Fibroblast of peridontal ligament (primary cell): ENCODE measurements at regions not wholly inside any gene's neighbourhood (a gene's known extent, or its start where the extent isn't known, plus 50 kb on each side); places are given as distances from the start of the nearest gene placed in this dataset.

Source experiments
- DNase-seq: peaks from one replicate; pipeline ENCODE4 v3.0.0-alpha.2; 2010; ENCODE audit errors: extremely low read depth

DNA sequence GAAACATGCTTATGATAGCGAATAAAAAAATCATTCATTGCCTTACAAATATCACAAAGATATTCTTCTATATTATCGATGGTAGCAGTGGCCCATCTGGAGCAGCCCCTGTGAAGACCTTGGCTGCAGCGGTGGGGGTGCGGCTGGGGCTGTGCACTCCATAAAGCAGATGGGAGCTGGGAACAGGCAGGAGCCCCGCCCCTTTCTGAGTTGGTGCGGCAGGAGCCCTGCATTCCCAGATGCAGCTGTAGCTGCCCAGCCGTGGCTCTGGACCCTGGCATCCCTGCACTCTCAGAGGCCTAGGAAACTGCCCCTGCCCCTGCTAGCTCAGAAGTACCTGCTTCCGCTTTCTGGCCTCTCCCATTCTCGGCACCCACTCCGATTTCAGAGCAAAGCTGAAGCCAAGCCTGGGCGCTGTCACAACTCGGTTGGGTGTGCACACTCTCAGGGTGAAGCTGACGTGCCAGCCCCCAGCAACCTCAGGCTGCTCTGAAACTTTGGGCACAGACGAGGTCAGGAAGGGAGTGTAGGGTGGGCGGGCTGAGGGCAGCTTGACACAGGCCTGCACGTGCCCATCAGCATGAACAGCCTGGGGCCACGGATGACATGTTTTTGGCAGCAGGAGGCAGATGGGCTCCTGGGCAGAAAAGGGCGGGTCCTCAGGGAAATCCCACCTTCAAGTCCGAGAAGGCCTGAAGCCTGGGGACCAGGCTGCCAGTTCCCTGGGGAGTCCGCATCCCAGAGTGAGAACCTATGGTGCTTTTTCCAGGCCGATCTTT is 1440.8 kb upstream of the ACO1 start:
- DNase-seq: no peak

DNA sequence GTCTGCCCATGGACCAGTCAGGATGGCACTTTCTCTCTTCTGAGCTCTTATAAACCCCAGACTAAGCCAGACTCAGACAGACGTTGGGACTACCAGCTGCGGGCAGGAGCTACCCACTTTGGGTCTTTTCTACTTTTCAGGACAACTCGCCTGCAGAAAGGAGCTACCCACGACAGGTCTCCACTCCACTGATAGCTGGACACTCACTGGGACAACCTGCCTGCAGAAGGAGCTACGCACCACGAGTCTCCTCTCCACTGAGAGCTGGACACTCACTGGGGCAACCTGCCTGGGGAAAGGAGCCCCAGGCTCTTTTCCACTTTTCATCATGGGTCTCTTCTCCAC is 1440.2 kb upstream of the ACO1 start:
- DNase-seq: no peak

DNA sequence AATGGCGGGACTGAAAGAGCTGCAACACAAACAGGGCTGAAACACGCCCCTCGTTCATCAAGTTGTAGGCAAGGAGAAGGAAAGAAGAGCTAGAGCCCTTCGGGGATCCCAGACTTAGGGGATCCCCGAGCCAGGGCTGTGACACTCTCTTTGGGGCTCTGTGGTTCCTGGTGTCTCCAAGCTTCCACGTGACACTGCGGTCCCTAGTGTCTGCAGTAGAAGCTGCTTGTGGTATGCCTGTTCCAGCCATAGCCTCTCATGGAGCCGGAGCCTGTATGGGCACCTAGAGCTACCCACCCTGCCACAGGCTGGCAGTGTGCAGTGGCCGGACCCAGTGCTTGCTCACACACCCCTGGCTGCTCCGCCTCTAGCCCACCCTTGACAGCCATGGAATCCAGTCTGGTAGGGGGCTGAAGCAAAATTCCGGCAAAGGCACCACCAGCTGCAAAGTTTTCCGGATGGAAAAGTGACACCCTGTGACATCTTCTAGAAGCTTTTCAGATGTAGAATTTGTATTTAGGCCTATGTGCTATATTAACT is 1439.6 kb upstream of the ACO1 start:
- DNase-seq: no peak

DNA sequence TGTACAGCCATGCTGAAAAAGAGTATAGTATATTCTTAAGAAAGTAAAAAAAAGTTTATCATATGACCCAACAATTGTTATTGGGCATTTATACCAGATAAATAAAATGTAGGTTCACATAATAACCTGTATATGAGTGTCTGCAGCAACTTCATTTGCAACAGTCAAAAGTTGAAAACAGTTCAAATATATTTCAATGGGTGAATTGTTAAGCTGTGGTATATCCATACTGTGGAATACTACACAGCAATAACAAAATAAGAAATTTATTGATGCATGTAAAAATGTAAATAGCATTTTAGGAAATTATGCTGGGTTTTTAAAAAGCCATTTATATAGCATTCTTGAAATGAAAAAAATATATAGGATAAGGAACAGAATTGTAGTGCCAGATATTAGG is 1420.1 kb upstream of the ACO1 start:
- DNase-seq: no peak

DNA sequence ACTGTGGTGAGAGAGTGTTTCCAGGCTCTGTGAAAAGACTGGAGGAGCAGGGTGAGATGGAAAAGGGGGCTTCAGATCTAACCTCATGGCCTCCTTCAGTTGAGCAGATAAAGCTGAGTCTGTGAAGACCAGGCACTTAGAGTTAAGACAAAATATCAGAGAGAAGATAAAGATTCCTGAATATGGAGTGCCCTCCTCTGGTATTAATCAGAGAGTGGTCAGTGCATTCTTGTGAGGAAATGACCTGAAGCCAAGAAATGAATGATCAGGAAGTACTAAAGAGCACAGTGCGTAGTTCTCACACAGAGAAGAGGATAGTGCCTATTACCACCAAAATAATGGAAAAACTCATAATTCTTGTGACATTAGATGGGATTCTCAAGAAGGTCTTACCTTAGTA is 1417.0 kb upstream of the ACO1 start:
- DNase-seq: no peak

DNA sequence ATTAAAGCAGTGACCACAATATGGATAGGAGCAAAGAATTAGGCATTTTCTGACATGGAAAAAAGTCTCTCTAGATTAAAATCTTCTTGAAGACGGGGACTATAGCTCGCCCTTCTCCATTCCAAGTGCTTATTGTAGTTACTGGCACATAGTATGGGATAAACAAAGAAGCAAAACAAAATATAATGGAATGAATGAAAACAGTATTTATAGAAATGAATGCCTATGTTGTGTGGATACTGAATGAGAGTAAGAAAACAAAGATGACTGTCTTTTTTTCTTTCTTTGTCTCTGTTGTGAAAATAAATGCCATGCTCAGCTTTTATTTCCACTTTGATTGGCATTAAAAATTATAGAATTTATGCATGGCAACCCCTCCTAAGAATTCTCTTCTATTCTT is 1414.3 kb upstream of the ACO1 start:
- no peak for DNase-seq

DNA sequence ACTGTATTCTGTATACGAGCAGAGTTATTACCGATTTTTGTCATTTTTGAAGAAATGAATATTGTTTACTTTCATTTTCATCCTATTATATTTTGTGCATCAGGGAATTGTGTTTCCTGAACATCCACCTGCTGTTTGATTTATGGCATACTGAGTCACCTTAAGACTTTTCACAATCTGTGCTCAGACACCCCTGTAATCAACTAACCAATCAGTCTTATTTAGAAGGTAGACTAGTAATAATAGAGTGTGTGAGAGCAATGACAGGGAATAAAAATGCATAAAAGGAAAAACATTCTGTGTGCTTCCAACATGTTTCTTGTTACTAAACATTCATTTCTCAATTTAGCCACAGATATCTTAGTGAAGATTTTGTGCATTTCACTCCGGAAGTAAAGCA is 1413.6 kb upstream of the ACO1 start:
- DNase-seq: no peak

DNA sequence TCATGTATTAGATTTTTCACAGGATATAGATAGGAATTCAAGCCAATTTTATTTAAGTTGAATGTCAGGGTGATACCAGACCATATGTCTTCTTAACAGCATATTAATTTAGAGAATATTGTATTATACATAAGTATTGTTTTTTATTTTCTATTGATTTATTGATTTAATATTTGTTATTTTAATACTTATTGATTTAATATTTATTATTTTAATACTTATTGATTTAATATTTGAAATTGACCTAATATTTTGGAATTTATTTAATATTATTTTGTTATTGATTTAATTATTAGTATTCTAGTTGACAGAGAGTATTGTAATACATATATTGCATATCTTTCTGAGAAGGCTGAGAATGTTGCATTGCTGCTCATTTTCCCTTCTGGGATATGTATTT is 1411.8 kb upstream of the ACO1 start:
- DNase-seq: no peak

DNA sequence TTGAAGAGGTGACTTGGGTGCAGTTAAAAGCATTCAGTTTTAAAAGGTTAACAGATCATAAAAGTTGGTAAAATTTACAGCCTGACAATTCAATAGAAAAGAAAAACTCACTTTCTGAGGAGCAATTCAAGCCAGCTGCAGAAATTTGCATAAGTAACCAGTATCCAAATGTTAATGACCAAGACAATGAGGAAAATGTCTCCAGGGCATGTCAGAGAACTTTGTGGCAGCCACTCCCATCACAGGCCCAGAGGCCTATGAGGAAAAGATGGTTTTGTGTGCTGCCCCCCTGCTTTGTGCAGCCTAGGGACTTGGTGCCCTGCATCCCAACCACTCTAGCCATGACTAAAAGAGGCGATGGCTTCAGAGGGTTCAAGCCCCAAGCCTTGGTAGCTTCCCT is 1406.5 kb upstream of the ACO1 start:
- no peak for DNase-seq

DNA sequence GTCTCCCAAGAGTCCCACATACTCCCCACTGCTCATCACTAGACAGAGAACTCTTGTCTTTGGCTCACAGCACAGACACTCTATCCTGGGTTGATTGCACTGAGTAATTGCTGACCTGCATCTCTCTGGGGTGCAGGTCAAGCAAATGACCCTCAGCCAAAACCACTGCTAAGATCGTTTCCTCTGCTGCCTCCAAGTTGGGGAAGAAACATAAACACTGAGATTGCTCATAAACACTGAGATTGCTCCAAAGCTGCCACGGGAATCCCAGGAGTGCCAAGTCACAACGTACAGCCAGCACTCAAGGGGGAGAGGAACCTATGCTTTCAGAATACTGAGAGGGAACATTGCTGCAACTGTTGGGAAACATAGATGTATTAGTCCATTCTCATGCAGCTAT is 1402.1 kb upstream of the ACO1 start:
- DNase-seq: no peak

DNA sequence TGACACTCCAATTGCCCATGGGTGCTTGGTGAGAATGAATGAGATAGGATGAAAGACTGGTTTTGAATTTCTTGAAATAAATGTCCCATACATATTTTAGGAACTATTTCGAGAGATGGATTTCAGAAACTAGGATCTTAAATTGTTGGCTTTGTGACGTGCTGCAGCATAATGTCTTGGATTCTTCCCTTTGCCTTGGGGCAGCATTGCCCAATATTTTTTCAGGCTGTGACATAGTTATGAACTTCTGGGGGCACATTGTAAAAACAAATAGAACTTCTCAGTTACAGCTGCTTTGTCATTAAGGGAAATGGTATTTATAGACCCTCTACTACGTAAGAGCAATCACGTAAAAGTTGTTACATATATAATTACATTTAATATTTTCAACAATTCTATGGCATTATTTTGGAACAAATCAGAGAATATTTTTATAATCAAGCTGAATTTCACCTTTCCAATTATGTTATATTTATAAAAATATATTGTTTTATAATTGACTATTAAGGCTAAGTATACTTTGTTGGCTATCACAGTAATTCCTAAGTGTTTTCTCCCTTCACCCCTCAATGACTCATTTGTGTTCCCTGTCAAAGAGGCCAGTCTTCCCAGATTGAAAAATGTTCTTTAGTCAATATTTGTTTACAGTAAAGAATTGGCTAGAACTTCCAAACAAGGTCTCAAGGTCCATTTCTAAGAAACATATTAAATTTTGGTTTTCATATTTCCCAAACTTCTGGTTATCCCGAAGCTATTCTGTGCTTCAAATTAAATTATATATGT is 1388.3 kb upstream of the ACO1 start:
- no peak for DNase-seq

DNA sequence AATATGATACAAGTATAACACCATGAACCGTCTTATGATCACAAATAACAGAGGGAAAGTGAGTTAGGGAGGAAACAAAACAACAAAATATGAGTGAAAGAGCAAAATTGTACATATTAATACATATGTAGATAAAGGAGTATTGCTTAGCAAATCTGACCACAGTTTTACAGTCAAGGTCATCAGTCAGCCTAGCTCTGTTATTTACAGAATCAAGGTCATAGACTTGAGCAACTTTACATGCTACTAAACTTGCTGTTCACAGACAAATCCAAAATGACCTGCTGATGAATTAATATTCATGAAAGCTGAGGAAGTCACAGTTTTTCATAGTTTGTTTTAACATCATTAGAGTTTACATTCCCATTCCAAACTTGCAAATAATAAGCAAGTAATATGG is 1387.7 kb upstream of the ACO1 start:
- DNase-seq: no peak

DNA sequence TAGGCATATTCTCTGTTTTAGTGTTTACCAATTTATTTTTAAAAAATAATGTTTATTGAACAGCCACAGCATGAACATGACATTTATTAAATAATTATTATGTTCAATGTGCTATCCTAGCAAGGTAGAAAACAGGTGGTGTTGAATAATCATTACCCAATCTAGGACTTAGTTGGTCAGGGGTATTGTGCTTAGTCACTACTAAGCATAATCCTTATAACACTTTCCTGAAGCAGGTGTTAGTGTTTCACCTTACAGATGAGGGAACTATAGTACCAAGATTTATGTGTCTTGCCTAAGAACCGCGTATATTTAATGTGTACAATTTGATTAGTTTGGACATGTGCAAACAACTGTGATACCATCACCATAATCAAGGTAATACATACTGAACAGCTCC is 1387.2 kb upstream of the ACO1 start:
- no peak for DNase-seq

DNA sequence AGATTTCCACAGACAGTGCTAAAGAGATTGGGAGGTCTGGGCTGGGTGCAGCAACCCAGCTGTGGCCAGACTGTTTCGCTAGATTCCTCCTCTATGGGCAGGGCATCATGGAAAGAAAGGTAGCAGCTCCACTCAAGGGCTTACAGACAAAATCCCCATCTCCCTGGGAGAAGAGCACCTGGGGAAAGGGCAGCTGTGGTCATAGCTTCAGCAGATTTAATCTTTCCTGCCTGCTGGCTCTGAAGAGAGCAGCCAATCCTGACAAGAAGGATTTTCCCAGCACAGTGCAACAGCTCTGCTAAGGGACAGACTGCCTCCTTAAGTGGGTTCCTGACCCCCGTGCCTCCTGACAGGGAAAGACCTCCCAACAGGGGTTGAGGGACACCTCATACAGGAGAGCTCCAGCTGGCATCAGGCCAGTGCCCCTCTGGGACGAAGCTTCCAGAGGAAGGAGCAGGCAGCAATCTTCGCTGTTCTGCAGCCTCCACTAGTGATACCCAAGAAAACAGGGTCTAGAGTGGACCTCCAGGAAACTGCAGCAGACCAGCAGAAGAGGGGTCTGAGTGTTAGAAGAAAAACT is 1379.3 kb upstream of the ACO1 start:
- no peak for DNase-seq

DNA sequence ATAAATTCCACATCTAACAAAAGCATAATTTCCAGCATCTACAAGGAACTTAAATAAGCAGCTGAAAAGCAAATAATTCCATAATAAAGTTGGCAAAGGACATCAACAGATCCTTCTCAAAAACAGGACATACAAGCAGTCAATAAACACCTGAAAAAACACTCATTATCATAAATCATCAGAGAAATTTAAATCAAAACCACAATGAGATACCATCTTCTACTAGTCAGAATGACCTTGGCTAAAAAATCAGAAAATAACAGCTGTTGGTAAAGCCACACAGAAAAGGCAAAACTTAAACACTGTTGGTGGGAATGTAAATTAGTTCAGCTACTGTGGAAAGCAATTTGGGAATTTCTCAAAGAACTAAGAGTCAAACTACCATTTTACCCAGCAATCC is 1371.1 kb upstream of the ACO1 start:
- DNase-seq: no peak

DNA sequence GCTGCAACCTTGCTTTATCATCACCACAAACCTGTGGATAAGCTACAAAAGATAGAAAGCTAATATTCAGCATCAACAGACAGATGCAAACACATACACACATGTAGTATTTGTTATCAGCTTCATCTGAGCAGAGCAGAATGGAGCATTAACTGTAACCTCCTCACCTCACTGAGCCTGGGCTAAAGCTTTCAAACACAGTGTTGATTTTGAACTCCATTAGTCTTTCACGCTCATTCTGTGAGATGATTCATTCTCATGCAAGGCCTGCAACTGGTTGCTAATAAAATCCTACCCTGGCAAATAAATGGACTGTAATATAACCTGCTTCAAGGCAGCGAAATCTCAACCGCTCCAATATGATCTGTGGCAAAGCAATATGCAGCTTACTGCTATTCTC is 1360.6 kb upstream of the ACO1 start:
- DNase-seq: no peak

DNA sequence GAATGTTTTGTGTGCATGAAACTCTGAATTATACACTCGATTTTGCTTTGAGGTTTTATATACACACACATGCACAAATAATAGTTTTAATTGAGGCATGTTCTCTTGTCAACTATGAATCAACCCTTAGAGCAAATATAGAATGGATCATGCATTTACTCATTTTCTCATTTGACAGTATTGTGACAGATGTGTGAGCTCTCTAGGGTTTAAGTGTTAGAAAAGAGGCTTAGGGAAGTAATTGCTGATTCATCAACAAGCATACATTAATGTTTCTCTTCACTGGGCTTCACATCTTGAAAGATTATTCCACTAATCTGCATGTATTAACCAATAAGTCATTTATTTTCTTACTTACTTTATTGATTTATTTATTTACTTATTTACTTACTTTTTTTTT is 1356.8 kb upstream of the ACO1 start:
- DNase-seq: no peak

DNA sequence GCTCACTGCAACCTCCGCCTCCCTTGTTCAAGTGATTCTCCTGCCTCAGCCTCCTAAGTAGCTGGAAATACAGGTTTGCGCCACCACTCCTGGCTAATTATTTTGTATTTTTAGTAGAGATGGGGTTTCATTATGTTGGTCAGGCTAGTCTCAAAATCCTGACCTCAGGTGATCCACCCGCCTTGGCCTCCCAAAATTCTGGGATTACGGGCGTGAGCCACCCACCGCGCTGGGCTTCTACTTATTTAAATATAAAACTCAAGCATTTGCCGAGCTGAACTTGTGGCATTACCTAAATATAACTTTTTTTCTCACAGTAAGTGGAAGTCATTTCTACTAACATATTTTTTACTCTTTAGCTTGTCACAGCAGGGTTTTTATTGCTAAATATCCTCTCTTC is 1356.3 kb upstream of the ACO1 start:
- no peak for DNase-seq

DNA sequence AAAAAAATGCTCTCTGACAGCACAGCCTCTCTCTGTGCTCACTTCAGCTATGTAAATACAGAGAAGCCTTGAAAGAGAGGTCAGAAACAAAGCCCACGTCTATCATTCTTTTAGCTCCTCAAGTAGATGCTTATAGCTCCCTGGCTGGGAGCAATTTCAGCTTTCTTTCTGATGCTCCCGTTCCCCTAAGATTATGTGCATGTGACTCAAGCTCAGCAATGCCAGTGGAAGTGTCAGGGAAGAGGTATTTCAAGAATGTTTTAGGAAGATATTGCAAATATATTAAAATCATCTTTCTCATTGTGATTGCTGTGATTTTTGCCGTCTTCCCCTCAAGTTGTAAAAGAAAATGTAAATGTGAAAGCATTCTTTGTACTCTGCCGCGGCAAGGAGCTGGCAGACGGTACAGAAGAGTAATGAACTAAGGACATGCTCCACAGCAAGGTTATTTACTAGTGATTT is 1353.7 kb upstream of the ACO1 start:
- peak; percentile 1 for DNase-seq

DNA sequence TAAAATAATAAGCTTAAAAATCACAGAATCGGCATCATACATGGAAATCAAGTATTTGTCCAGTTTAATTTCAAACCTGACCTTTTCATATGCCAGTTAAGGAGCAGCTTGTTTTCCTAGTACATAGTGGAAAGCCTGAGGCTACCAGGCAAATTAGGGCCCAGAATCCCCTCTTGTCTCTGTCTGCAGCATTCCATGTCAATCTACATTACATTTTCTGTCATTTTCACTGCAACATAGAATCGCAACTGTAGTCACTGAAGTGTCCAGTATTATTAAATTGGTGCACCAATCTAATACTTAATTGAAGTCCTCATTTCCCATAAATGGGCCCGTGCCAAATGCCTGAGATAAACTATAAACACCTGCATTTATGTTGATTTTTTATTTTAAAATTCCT is 1352.2 kb upstream of the ACO1 start:
- DNase-seq: no peak

DNA sequence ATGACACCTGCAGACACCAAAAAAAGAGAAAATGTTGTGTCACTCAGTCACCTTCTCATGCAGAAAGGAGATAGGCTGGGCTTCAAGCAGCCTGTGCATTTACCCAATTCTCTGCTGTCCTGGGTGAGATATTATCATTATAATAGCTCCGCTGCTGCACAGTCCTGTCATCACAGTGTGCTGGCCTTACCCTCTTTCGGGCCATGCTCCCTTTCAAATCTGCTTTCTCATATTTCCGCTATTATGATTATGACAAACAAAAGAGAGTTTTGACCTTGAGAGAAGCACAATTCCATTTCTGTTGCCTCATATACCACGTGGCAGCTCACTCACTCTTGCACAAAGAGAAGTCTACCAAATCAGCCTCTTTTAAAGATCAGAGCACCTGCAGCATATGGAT is 1350.1 kb upstream of the ACO1 start:
- no peak for DNase-seq

DNA sequence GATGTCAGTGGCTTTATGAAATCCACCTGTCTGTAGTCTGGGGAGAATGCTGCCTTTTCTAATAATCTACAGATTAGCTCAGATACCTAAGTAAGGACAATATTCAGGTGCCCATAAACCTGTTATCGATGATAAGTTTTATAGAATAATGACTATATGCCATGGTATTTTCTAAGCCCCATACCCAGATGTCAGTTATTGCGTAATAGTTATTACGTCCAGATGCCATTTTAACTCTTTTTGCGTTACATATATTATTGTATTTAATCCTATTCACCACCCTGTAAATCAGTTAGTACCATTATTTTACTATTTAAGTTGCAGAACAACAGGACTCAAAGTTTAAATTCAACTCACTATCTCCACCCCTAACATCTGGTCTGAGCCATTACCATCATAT is 1343.9 kb upstream of the ACO1 start:
- DNase-seq: no peak

DNA sequence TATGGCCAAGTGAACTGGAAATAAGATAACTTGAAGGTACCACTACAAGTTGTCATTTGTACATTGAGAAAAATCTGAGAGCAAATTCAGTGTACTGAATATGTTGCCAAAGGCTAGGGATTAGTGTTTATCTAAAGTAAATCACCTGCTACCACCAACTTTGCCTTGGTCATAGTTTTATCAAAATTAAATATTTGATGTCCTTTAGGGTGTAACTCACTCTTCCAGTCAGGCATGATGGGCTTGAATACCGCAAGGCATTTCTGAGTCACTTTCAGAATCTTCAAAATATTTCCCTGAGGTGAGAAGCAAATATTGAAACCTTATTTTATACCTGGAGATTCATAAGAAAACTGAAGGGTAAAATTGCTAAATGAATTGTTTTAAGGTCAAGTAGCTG is 1338.6 kb upstream of the ACO1 start:
- no peak for DNase-seq
